ENCODE measurements at regions not wholly inside any gene's neighbourhood (a gene's known extent, or its start where the extent isn't known, plus 50 kb on each side); places are given as distances from the start of the nearest gene placed in this dataset.

- H3K4me3 ChIP-seq = no peak overlapping the region
- no peaks in the 10 kb centered on the region for H3K36me3 ChIP-seq (ENCODE audit: low read depth, missing control alignments)
- WGBS, 2 donors = 74 to 77% methylated on average over 1 of the region's 1 CpG
- no peaks in the 10 kb centered on the region for H3K9me3 ChIP-seq
- no peaks in the 10 kb centered on the region for H3K27me3 ChIP-seq
- intact Hi-C loops (cut with DNase I; ENCODE audit: low total_unique reads) = no loop called here
- TF ChIP-seq CTCF (IDR thresholded peaks at IDR 0.05) (no peak), POLR2A (IDR thresholded peaks at IDR 0.05) (no peak)
- no peak for DNase-seq
- no peaks in the 10 kb centered on the region for H3K4me1 ChIP-seq
- H3K27ac ChIP-seq = no peak overlapping the region
Measured at GRCh38 chr14:26888592-26888991, 290.8 kb upstream of the NOVA1 start.

- TF ChIP-seq CTCF (IDR thresholded peaks at IDR 0.05) = no peak
- Histone ChIP-seq H3K27ac (no peak overlapping the region), H3K36me3 (ENCODE audit: low read depth, missing control alignments) (no peaks in the 10 kb centered on the region), H3K4me3 (no peak overlapping the region), H3K9me3 (no peaks in the 10 kb centered on the region), H3K27me3 (no peaks in the 10 kb centered on the region), H3K4me1 (no peaks in the 10 kb centered on the region)
- 81 to 93% methylated on average over 3 of the region's 3 CpGs for WGBS, 2 donors
- intact Hi-C loops (cut with DNase I; ENCODE audit: low total_unique reads) = no loop called here
- no peak for DNase-seq
Measured at GRCh38 chr14:26896447-26896846, 298.6 kb upstream of the NOVA1 start.

GRCh38 chr14:26897196-26897595 lies 299.4 kb upstream of the NOVA1 start:
- no peak overlapping the region for H3K4me3 ChIP-seq
- H3K4me1 ChIP-seq = no peaks in the 10 kb centered on the region
- intact Hi-C loops (cut with DNase I; ENCODE audit: low total_unique reads) = no loop called here
- no peak for DNase-seq
- H3K27me3 ChIP-seq = no peaks in the 10 kb centered on the region
- no peaks in the 10 kb centered on the region for H3K9me3 ChIP-seq
- no peak for TF ChIP-seq POLR2A (IDR thresholded peaks at IDR 0.05)
- TF ChIP-seq CTCF (IDR thresholded peaks at IDR 0.05) = no peak
- H3K36me3 ChIP-seq (ENCODE audit: low read depth, missing control alignments) = no peaks in the 10 kb centered on the region
- H3K27ac ChIP-seq = no peak overlapping the region

GRCh38 chr14:26905229-26905628 lies 307.4 kb upstream of the NOVA1 start:
- no peaks in the 10 kb centered on the region for H3K4me1 ChIP-seq
- H3K27me3 ChIP-seq = no peaks in the 10 kb centered on the region
- intact Hi-C loops (cut with DNase I; ENCODE audit: low total_unique reads) = no loop called here
- H3K4me3 ChIP-seq = no peak overlapping the region
- no peak overlapping the region for H3K27ac ChIP-seq
- TF ChIP-seq CTCF (IDR thresholded peaks at IDR 0.05) (no peak), POLR2A (IDR thresholded peaks at IDR 0.05) (no peak)
- no peaks in the 10 kb centered on the region for H3K9me3 ChIP-seq
- no peak for DNase-seq
- no peaks in the 10 kb centered on the region for H3K36me3 ChIP-seq (ENCODE audit: low read depth, missing control alignments)
- whole genome bisulfite sequencing, 2 donors = 56 to 63% methylated on average over 3 of the region's 3 CpGs

GRCh38 chr14:26913786-26914185 lies 316.0 kb upstream of the NOVA1 start:
- DNase-seq = no peak
- TF ChIP-seq CTCF (IDR thresholded peaks at IDR 0.05) (no peak), POLR2A (IDR thresholded peaks at IDR 0.05) (no peak)
- no peak overlapping the region for H3K4me3 ChIP-seq
- no peaks in the 10 kb centered on the region for H3K9me3 ChIP-seq
- no peaks in the 10 kb centered on the region for H3K36me3 ChIP-seq (ENCODE audit: low read depth, missing control alignments)
- peak overlapping the region in 1 of 2 donors; percentile 15 for H3K27ac ChIP-seq
- no peaks in the 10 kb centered on the region for H3K4me1 ChIP-seq
- no peaks in the 10 kb centered on the region for H3K27me3 ChIP-seq
- intact Hi-C loops (cut with DNase I; ENCODE audit: low total_unique reads) = no loop called here
